LNCAP (cell line): ENCODE measurements at regions not wholly inside any gene's neighbourhood (a gene's known extent, or its start where the extent isn't known, plus 50 kb on each side); places are given as distances from the start of the nearest gene placed in this dataset.

Experiments used
- CTCF ChIP-seq: fragments of 450-650 bp; IDR thresholded peaks from 2 replicates; pipeline ENCODE4 v1.5.1; 2017; ENCODE audit warnings: mild to moderate bottlenecking

- no peak for TF ChIP-seq CTCF
These were observed 52.2 kb upstream of the TRHDE start for GRCh38 chr12:72219937-72220336.
